Activated CD8-positive, alpha-beta memory T cell treated with anti-CD3 and anti-CD28 coated beads for 48 hours (primary cell): ENCODE measurements at regions not wholly inside any gene's neighbourhood (a gene's known extent, or its start where the extent isn't known, plus 50 kb on each side); places are given as distances from the start of the nearest gene placed in this dataset.
"Not testable (repeated sequence)": the region's sequence is repeated elsewhere in the genome, so short reads cannot be mapped to it uniquely, and the experiment has no call there.

Experiments used
- DNase-seq, 3 experiments: peaks; one replicate each; pipeline ENCODE4 v3.0.0-alpha.2; 2020; ENCODE audit warnings: low read depth in 2 of 3, low spot score in 2 of 3

GRCh38 chr22:42217752-42218280 is 52.6 kb downstream of the TCF20 start:
- no peak for DNase-seq

DNA sequence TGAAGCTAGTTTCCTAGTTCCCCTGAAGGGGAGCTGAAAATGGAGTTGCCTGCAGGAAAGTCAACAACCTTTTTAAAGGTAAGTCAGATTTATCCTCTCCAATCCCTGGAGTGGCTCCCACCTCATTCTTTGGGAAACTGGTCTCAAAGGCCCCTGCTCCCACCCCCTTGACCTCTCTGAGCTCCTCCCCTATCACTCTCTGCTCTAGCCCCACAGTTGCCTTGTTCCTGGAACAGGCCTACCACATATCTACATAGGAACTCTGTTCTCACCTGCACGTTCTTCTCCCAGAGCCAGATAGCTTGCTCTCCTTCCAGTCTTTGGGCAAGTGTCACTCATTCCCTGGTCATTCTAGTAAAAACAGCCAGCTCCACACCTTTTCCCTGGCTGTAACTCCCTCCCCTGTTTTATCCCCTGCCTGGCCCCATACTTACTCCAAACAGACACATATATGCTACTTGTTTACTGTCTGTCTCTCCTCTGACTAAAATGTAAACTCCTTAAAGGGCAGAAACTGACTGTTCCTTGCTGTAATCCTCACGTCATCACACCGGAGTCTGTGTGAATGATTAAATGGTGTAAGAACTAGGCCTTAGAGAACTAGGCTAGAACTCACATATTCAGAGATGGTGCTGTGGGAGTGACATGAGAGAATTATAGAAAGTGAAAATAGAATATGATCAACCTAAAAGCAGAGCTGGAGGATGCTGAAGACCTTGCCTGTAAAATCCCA is 53.3 kb downstream of the TCF20 start:
- DNase-seq = no peak

DNA sequence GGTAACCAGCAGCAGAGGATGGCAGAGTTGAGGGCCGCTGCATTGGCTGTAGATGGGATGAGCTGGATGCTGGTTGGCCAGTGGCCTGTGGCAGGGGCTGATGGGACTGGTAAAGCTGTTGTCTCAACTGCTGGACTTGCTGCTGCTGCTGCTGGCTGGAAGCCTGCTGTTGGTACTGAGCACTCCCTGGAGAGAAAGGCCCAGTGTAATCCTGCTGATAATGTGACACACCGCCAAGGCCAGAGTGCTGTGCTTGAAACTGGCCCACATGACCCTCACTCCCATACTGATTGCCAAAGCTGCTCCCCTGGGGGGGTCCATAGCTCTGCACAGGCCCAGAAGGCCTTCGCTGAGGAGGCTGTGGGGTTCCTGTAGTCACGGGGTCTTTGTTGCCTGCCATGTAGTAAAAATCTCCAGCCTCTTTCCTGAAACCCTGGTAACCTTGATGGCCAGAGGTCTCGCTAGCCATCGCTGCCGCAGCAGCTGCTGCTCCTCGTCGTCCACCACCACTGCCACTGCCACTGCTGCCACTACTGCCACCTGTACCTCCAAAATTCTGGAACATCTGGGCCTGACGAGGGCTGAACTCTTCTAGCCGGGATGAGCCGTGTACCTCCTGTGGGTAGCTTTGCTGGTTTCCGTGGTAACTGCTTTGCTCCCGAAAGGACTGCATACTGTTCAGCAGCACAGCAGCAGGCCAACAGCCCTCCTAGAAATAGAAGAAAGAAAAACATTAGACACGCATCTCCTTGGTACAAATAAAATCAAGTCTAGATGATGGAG is 55.6 kb downstream of the TCF20 start:
- DNase-seq = no peak

DNA sequence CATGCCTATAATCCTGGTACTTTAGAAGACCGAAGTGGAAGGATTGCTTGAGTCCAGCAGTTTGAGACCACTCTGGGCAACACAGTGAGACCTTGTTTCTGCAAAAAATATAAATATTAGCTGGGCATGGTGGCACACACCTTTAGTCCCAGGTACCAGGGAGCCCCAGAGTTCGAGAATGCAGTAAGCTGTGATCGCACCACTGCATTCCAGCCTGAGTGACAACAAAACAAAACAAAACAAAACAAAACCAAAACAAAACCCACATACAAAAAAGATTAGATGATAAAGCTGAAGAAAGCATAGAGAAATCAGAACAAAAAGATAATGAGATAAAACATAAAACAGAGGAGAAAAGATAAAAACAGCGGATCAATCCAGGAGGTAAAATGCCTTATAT is 62.1 kb downstream of the TCF20 start:
- DNase-seq = no peak

GRCh38 chr22:42207918-42208317 is 62.5 kb downstream of the TCF20 start:
- DNase-seq = no peak

- DNase-seq = no peak
Measured at GRCh38 chr22:42203609-42204008, 66.8 kb downstream of the TCF20 start.

DNA sequence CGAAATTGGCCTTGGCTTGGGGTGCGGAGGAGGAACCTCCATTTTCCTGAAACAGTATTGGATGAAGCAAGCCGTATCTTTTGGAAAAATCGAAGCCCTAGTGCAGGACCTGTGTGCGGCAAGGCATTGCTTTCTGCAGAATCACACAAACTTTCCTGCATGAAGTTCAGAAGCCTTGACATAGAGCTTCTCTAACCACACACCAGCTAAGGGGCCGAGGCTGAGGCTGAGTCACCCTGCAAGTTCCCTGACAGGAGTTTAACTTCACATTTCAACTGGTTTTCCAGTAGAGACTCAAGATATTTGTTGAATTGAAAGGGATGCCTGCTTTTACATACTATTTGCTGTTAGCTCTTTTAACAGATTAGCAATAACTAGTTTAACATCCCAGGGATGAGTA is 67.8 kb downstream of the TCF20 start:
- DNase-seq = peak in 2 of 3 experiments; percentile 16 to 20

GRCh38 chr22:42202048-42202447 is 68.4 kb downstream of the TCF20 start:
- no peak for DNase-seq

- DNase-seq = no peak
Measured at GRCh38 chr22:42199025-42199424, 68.4 kb upstream of the CYP2D6 start.

DNA sequence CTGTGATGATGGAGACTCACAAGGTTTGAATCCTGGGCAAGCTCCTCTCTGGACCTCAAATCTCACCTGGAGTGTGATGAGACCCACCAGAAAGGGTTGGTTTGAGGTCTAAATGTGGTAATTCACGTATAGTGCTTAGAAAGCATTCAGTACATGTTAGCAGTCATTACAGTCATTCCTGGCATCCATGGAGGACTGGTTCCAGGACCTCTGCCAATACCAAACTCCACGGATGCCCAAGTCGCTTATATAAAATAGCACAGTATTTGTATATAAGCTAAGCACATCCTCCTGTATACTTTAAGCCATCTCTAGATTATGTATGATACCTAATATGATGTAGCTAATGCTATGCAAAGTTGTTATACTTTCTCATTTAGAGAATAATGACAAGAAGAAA is 67.6 kb upstream of the CYP2D6 start:
- DNase-seq = no peak

GRCh38 chr22:42196454-42196853 is 65.8 kb upstream of the CYP2D6 start:
- no peak for DNase-seq

DNA sequence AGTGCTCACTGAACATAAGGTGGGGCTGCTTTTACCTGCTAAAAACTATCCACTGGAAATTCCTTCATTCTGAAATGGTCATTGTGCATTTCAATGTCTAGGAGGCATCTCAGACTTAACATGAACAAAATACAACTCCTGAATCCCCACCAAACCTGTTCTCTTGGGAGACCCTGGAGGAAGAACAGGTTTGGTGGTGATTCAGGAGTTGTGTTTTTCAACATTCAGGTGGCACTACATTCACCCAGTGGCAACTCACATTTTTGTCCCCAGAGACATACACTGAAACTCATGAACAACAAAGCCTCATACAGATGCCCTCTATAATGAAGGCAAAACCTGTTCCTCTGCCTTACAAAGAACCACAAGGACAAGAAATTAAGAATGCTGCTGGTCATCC is 64.3 kb upstream of the CYP2D6 start:
- no peak for DNase-seq

GRCh38 chr22:42194104-42194851 is 63.7 kb upstream of the CYP2D6 start:
- no peak for DNase-seq

GRCh38 chr22:42192547-42192946 is 61.9 kb upstream of the CYP2D6 start:
- DNase-seq = no peak

DNA sequence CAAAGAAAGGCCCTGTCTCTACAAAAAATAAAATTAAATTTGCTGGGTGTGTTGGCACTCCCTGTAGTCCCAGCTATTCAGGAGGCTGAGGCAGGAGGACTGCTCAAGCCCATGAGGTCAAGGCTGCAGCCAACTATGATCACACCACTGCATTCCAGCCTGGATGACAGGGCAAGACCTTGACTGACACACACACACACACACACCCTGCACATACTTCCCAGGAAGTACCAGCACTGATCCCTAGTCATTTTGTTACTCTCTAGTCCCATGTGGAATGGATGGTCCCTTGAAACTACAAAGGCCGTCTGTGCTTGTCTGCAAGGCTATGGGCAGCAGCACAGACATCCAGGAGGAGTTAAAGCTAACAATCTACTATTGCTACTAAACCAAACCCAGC is 59.7 kb upstream of the CYP2D6 start:
- no peak for DNase-seq

- DNase-seq = no peak
Measured at GRCh38 chr22:42189761-42190160, 59.2 kb upstream of the CYP2D6 start.

DNA sequence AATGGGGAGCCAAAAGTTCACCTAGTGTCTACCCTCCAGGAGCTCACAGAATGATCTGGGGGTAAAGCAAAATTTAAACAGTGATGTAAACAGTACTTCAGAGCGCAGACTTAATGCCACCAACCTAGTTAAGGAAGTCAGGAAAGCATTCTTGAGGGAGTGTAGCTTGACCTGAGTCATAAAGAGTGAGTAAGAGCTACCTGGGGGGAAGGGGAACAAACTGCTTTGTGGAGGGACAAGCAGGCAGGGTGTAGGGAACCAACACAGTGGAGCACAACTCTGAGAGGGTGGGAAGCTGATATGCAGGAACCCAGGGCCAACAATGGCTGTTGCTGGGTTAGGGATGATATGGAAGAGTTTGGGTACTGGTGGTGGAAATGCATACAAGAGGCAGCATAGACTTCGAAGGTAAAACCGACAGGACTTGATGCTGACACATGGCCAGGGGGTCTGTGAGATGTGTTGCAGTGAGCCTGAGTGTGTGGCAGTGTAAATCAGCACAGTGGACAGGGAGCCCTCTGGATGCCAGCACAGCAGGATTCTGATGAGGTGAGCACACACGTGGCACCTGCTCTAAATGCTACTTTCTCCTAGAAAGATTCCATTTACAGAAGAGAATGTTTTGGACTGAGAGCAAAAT is 58.3 kb upstream of the CYP2D6 start:
- no peak for DNase-seq

DNA sequence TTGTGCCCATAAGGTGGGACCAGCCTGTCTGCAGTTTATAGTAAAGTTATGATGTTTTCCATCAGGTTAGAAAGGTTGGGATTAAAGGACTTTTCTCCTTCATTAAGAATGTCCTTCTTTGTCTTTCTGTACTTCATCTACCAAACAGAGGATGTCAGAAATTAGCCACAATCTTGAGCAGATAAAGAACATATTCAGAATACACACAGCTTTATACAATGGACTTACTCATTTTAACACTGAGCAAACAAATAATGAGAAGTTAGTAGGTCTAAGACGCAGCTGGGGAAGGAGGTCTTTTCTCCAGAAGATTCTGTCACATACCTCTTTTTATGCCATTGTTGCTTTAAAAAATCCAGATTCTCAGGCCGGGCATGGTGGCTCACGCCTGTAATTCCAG is 57.0 kb upstream of the CYP2D6 start:
- no peak for DNase-seq

DNA sequence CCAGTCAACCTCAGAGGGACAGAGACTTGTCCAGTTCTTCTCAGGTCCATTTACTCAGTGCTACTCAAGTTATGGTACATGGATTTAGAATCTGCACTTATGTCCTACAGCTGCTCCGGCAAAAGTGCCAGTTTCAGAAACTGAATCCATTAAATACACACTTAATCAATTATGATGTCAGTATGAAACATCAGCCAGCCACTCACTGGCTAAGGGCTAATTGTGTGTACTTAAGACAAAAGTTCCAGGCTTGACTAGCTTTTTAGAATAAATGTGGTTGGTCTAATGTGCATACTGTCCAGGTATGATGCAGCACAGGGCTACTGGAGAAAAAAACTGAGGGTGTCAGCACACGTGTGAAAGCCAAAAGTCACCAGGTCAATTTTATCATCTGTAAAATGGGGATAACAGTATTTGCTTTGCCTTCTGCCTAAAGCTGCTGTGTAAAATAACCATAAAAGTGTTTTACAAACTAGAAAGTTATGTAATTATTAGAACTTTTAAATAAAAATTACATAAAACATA is 55.4 kb upstream of the CYP2D6 start:
- DNase-seq = no peak

DNA sequence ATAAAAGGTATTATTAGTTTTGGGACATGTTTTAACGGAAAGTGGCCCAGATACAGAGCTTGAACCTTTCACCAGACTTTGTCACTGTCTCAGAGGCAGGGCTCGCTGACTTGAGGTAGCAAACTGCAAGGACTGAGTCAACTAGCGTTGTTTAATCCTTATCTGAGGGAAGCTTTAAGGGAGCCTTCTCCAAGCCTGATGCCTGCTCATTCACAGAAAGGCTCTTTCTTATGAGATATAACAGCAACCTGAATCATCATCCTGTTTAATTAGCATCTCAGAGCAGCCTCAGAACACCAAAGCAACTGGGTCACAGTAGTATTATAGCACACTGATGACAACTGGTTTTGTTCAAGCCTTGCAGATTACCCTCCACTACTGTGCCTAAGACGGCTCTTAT is 54.2 kb upstream of the CYP2D6 start:
- no peak for DNase-seq

DNA sequence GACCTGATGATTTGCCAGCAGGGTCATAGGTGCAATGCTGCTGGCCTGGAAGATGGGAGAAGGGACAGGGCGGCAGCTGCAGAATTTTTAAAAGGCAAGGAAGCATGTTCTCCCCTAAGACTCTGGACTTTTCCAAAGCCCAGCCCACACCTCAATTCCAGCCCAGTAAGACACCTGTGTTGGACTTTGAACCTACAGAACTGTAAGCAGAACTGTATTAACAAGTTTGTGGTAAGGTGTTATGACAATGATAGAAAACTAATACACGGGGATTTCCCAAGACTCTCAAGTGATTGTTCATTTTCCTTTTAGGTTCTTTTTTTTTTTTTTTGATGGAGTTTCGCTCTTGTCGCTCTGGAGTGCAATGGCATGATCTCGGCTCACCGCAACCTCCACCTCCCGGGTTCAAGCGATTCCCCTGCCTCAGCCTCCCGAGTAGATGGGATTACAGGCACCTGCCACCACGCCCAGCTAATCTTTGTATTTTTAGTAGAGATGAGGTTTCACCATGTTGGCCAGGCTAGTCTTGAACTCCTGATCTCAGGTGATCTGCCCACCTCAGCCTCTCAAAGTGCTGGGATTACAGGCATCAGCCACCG is 53.0 kb upstream of the CYP2D6 start:
- not testable (repeated sequence) for DNase-seq
